ENCODE measurements at regions not wholly inside any gene's neighbourhood (a gene's known extent, or its start where the extent isn't known, plus 50 kb on each side); places are given as distances from the start of the nearest gene placed in this dataset.

GRCh38 chr1:105558023-105558422 lies 1498.5 kb upstream of the PRMT6 start:
- no peak for DNase-seq
- Histone ChIP-seq H3K4ac (ENCODE audit: low read depth, low read length) (no peak overlapping the region), H3K56ac (ENCODE audit: insufficient read length, low read depth, low read length) (no peak overlapping the region), H3K4me2 (ENCODE audit: insufficient read depth, insufficient read length, low read length) (no peak overlapping the region), H3K4me1 (ENCODE audit: insufficient read depth, low read length) (no peaks in the 10 kb centered on the region), H4K91ac (ENCODE audit: insufficient read length, low read depth, low read length) (no peak overlapping the region), H3K18ac (ENCODE audit: insufficient read length, low read depth, low read length) (no peak overlapping the region), H2AFZ (ENCODE audit: low read length) (no peak overlapping the region), H3K9me3 (ENCODE audit: control insufficient read depth, low read depth, low read length) (no peaks in the 10 kb centered on the region), H3K23ac (ENCODE audit: insufficient read length, low read depth, low read length) (no peak overlapping the region), H3K14ac (ENCODE audit: insufficient read depth, low read length) (no peak overlapping the region), H2BK20ac (ENCODE audit: low read depth, low read length, poor library complexity, severe bottlenecking) (no peak overlapping the region), H3K9ac (ENCODE audit: extremely low read depth, insufficient read length, low read length) (no peak overlapping the region), H2AK5ac (ENCODE audit: insufficient read length, low read length) (no peak overlapping the region), H3K79me1 (ENCODE audit: insufficient read depth, low read depth, low read length, poor library complexity, severe bottlenecking) (no peaks in the 10 kb centered on the region), H3K23me2 (ENCODE audit: insufficient read length, low read depth, low read length, poor library complexity, severe bottlenecking) (no peaks in the 10 kb centered on the region), H4K20me1 (ENCODE audit: control insufficient read depth, insufficient read depth, insufficient read length) (no peaks in the 10 kb centered on the region), H3K79me2 (ENCODE audit: insufficient read depth, low read length) (no peaks in the 10 kb centered on the region), H2BK120ac (ENCODE audit: low read depth, low read length, poor library complexity, severe bottlenecking) (no peak overlapping the region), H3K27me3 (ENCODE audit: insufficient read depth, low read length) (no peaks in the 10 kb centered on the region), H2BK5ac (ENCODE audit: insufficient read length, low read length) (no peak overlapping the region), H4K5ac (ENCODE audit: insufficient read length, low read depth, low read length) (no peak overlapping the region), H3T11ph (ENCODE audit: low read length) (no peak overlapping the region), H2BK12ac (ENCODE audit: insufficient read length, low read depth, low read length) (no peak overlapping the region), H3K27ac (ENCODE audit: insufficient read length, low read depth, low read length) (no peak overlapping the region), H4K8ac (replicated peaks; ENCODE audit: insufficient read length, low read depth, low read length) (no peak overlapping the region), H2BK15ac (ENCODE audit: low read depth, low read length) (no peak overlapping the region)
- Mint-ChIP-seq H3K4me3 (no peak overlapping the region), H3K36me3 (ENCODE audit: insufficient read depth in 1 of 3, low read depth in 3 of 3) (no peaks in the 10 kb centered on the region), H3K9me3 (no peaks in the 10 kb centered on the region; a peak in 3 of 5 replicates), H3K4me1 (no peaks in the 10 kb centered on the region), H3K27me3 (ENCODE audit: low read depth) (no peaks in the 10 kb centered on the region), H3K27ac (no peak overlapping the region)
- TF ChIP-seq CTCF (conservative IDR thresholded peaks at IDR 0.05) = no peak

Data from H9 (cell line).